ENCODE measurements at regions not wholly inside any gene's neighbourhood (a gene's known extent, or its start where the extent isn't known, plus 50 kb on each side); places are given as distances from the start of the nearest gene placed in this dataset.

DNA sequence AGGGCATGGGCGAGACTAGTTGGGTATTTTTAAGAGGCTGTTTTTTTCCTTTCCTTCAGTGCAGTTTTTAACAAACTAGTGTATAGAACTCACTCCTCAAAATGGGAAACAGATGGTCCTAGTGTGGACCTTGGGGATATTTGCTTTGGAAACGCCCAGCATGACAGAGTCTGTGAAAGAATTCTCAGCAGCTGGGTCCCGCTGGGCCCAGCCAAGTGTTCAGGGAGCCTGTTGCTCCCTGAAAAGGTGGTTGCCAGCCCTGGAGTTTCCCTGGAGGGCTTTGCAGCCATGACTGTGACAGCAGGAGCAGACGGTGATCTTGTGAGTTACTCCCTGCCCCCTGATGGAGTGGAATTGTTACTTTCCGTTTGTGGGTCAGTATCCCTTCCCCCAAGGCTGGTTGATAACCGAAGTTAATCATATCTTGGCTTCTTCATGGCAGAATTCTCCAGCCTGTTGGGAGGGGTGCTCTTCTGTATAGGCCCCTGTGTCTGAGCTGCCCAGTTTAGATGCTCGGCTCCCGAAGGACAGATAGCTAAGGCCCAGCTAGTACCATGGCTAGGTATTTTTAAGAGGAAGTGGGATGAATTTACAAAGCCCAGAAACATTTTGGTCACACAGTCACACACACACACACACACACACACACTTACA is 278.6 kb upstream of the HABP2 start:
- no peak for DNase-seq (ENCODE audit: low read depth)
- Histone ChIP-seq H3K4me3 (ENCODE audit: low read depth, low read length) (no peak overlapping the region), H3K36me3 (ENCODE audit: control insufficient read depth, insufficient read depth, low read length) (no peaks in the 10 kb centered on the region), H3K27me3 (ENCODE audit: control insufficient read depth, insufficient read depth, low read length) (no peaks in the 10 kb centered on the region)
- TF ChIP-seq, protein P1, sequence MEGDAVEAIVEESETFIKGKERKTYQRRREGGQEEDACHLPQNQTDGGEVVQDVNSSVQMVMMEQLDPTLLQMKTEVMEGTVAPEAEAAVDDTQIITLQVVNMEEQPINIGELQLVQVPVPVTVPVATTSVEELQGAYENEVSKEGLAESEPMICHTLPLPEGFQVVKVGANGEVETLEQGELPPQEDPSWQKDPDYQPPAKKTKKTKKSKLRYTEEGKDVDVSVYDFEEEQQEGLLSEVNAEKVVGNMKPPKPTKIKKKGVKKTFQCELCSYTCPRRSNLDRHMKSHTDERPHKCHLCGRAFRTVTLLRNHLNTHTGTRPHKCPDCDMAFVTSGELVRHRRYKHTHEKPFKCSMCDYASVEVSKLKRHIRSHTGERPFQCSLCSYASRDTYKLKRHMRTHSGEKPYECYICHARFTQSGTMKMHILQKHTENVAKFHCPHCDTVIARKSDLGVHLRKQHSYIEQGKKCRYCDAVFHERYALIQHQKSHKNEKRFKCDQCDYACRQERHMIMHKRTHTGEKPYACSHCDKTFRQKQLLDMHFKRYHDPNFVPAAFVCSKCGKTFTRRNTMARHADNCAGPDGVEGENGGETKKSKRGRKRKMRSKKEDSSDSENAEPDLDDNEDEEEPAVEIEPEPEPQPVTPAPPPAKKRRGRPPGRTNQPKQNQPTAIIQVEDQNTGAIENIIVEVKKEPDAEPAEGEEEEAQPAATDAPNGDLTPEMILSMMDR (IDR thresholded peaks at IDR 0.05; ENCODE audit: insufficient read depth, low read length, poor library complexity, severe bottlenecking) = no peak

DNA sequence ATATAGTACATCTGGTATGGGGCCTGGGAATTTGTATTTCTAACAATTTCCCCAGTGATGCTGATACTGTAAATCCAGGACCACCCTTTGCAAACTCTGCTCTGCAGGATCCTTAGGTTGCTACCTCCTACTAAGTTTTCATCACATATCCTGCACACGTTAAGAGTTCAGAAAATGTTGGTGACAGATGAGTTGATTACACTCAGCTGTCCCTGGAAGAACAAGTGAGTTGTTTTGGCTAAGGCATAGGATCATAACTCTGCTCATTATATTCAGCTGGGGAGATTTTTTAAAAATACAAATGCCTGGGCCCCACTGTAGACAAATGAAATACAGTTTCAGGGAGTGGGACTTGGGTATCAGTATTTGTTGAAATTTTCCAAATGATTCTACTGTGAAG is 274.6 kb upstream of the HABP2 start:
- Histone ChIP-seq H3K27me3 (ENCODE audit: control insufficient read depth, insufficient read depth, low read length) (no peaks in the 10 kb centered on the region), H3K4me3 (ENCODE audit: low read depth, low read length) (no peak overlapping the region), H3K36me3 (ENCODE audit: control insufficient read depth, insufficient read depth, low read length) (no peaks in the 10 kb centered on the region)
- TF ChIP-seq, protein P1 (IDR thresholded peaks at IDR 0.05; ENCODE audit: insufficient read depth, low read length, poor library complexity, severe bottlenecking) = no peak
- no peak for DNase-seq (ENCODE audit: low read depth)

DNA sequence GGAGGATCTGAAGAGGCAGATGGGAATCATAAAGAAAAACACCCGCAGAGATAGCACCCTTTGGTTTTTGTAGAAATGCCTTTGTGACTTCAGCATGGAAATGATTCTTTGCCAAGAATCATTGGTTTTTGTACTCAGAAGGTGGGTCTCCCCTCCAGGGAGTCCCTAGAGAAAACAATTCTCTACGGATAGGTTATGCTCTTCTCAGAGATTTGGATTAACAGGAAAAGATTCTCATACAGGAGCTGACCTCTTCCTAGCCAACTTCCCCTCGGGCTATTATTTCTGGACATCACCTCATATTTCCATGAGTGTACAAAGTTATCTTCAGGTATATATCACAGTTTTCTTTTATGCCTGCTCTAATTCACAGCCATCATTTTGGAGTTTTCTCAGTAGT is 274.2 kb upstream of the HABP2 start:
- Histone ChIP-seq H3K27me3 (ENCODE audit: control insufficient read depth, insufficient read depth, low read length) (no peaks in the 10 kb centered on the region), H3K4me3 (ENCODE audit: low read depth, low read length) (no peak overlapping the region), H3K36me3 (ENCODE audit: control insufficient read depth, insufficient read depth, low read length) (no peaks in the 10 kb centered on the region)
- TF ChIP-seq, protein P1 (IDR thresholded peaks at IDR 0.05; ENCODE audit: insufficient read depth, low read length, poor library complexity, severe bottlenecking) = no peak
- no peak for DNase-seq (ENCODE audit: low read depth)

DNA sequence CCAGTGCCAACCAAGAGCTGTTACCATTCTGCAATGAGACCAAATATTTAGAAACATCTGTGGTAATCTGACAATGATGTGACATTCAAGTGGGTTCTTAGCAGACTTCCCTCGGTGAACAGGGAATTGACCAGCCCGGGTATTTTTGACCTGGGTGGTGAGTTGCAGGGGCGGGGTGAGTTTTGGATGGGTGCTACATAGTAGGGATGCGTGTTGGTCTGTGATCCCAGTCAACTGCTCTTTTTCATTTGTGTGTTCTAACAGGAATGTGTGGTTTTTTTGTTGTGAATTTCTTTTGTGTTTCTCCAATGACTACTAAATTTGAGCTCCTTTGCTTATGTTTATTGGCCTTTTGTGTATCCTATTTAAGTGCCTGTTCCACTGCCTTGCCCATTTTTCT is 273.6 kb upstream of the HABP2 start:
- no peak for DNase-seq (ENCODE audit: low read depth)
- Histone ChIP-seq H3K36me3 (ENCODE audit: control insufficient read depth, insufficient read depth, low read length) (no peaks in the 10 kb centered on the region), H3K4me3 (ENCODE audit: low read depth, low read length) (no peak overlapping the region), H3K27me3 (ENCODE audit: control insufficient read depth, insufficient read depth, low read length) (no peaks in the 10 kb centered on the region)
- TF ChIP-seq, protein P1 (IDR thresholded peaks at IDR 0.05; ENCODE audit: insufficient read depth, low read length, poor library complexity, severe bottlenecking) = no peak

DNA sequence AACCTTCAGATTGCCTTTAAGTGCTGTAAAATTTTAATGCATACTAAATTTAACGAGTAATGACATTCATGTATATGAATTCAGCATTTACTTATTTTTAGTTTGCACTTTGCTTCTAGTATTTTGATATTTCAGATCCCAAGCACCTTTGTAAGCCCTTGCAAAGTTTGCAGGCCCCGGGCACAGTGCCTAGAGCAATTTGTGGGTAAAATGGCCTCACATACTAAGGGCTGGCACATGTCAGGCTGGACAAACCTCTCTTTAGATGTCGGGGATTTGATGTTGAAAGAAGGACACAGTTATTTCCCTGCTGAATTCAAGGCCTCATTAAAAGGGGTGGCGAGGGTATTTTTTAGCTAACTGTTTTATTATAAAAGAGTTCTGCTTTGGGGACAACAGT is 270.3 kb upstream of the HABP2 start:
- Histone ChIP-seq H3K27me3 (ENCODE audit: control insufficient read depth, insufficient read depth, low read length) (no peaks in the 10 kb centered on the region), H3K4me3 (ENCODE audit: low read depth, low read length) (no peak overlapping the region), H3K36me3 (ENCODE audit: control insufficient read depth, insufficient read depth, low read length) (no peaks in the 10 kb centered on the region)
- TF ChIP-seq, protein P1 (IDR thresholded peaks at IDR 0.05; ENCODE audit: insufficient read depth, low read length, poor library complexity, severe bottlenecking) = no peak
- DNase-seq (ENCODE audit: low read depth) = no peak

DNA sequence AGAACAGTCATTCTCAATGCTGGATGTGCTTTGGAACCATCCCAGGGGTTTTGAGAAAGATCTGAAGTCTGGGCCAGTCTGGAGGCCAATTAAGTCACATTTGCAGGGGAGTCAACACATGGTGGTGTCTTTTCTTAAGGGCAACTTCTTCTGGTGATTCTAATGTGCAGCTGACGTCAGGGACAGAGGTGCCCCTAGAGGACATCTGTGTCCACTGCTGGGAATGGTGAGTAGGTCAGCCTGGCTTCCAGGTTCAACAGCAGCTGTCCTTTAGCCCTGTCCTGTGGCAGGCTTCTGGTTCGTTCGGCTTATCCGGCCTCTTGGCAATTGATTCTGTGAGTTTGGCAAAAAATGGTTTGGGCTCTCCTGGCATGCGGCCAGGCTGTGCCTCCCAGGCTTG is 269.7 kb upstream of the HABP2 start:
- H3K36me3 ChIP-seq (ENCODE audit: control insufficient read depth, insufficient read depth, low read length) = no peaks in the 10 kb centered on the region
- DNase-seq (ENCODE audit: low read depth) = no peak
- no peaks in the 10 kb centered on the region for H3K27me3 ChIP-seq (ENCODE audit: control insufficient read depth, insufficient read depth, low read length)
- H3K4me3 ChIP-seq (ENCODE audit: low read depth, low read length) = no peak overlapping the region
- TF ChIP-seq, protein P1 (IDR thresholded peaks at IDR 0.05; ENCODE audit: insufficient read depth, low read length, poor library complexity, severe bottlenecking) = no peak
